WTC11 (cell line): ENCODE measurements at regions not wholly inside any gene's neighbourhood (a gene's known extent, or its start where the extent isn't known, plus 50 kb on each side); places are given as distances from the start of the nearest gene placed in this dataset.

ENCODE experiments used
- ATAC-seq: fragments of 200-7000 bp; cut with Tn5 transposase; 2 replicates; pipeline ENCODE4 v1.10.0; 2021; ENCODE audit warnings: mild to moderate bottlenecking, moderate library complexity
- CTCF ChIA-PET: fragments of 300-600 bp; sonication (Branson Sonifier 250); formaldehyde crosslinking; loops from one replicate; lab custom pipeline; 2021; ENCODE audit warnings: antibody characterized with exemption; lab: Charles Lee
- POLR2A ChIA-PET: fragments of 350-600 bp; sonication (Branson Sonifier 250); formaldehyde crosslinking; loops from one replicate; lab custom pipeline; 2021; ENCODE audit warnings: antibody characterized with exemption; lab: Charles Lee
- DNase-seq: peaks from one replicate; pipeline ENCODE4 v3.0.0; 2021; ENCODE audit warnings: low spot score
- H3K27ac Mint-ChIP-seq: 2 replicates; pipeline ENCODE4 v1.8.0; 2021; ENCODE audit warnings: mixed read lengths
- H3K27me3 Mint-ChIP-seq: 2 replicates; pipeline ENCODE4 v1.8.0; 2021; ENCODE audit warnings: low read depth, mild to moderate bottlenecking, moderate library complexity, mixed read lengths
- H3K36me3 Mint-ChIP-seq: 2 replicates; pipeline ENCODE4 v1.8.0; 2021; ENCODE audit warnings: mixed read lengths
- H3K4me1 Mint-ChIP-seq: 2 replicates; pipeline ENCODE4 v1.8.0; 2022; ENCODE audit warnings: mixed read lengths
- H3K4me3 Mint-ChIP-seq: 2 replicates; pipeline ENCODE4 v1.8.0; 2021; ENCODE audit warnings: mild to moderate bottlenecking, moderate library complexity, mixed read lengths
- H3K9me3 Mint-ChIP-seq: 2 replicates; pipeline ENCODE4 v1.8.0; 2021; ENCODE audit warnings: mixed read lengths
- IRF2 ChIP-seq: sonication (generic); formaldehyde crosslinking; IDR thresholded peaks from 2 replicates; pipeline ENCODE4 v1.8.0; 2022; ENCODE audit warnings: low read depth, missing genetic modification reagents, borderline replicate concordance
- TEAD4 ChIP-seq: sonication (generic); formaldehyde crosslinking; IDR thresholded peaks from 2 replicates; pipeline ENCODE4 v1.8.0; 2022; ENCODE audit warnings: mild to moderate bottlenecking, missing genetic modification reagents
- TF ChIP-seq, protein P1 (sequence below): sonication (generic); formaldehyde crosslinking; IDR thresholded peaks from 2 replicates; pipeline ENCODE4 v1.8.1; 2023; ENCODE audit warnings: mild to moderate bottlenecking, moderate library complexity, missing genetic modification reagents
- TF ChIP-seq, protein P2 (sequence below): sonication (generic); formaldehyde crosslinking; IDR thresholded peaks from 2 replicates; pipeline ENCODE4 v1.8.0; 2023; ENCODE audit warnings: missing genetic modification reagents
- TF ChIP-seq, protein P3 (sequence below): fragments of 250-450 bp; sonication (Bioruptor Pico); IDR thresholded peaks from 2 replicates; pipeline ENCODE4 v1.8.0; 2021; ENCODE audit warnings: mild to moderate bottlenecking
- TF ChIP-seq, protein P4 (sequence below): sonication (generic); formaldehyde crosslinking; IDR thresholded peaks from 2 replicates; pipeline ENCODE4 v1.8.1; 2022; ENCODE audit warnings: mild to moderate bottlenecking, missing genetic modification reagents, moderate library complexity, borderline replicate concordance
- TF ChIP-seq, protein P5 (sequence below): fragments of 250-450 bp; sonication (Bioruptor Pico); IDR thresholded peaks from 2 replicates; pipeline ENCODE4 v1.9.0; 2021; ENCODE audit warnings: mild to moderate bottlenecking, borderline replicate concordance
- TF ChIP-seq, protein P6 (sequence below): sonication (generic); formaldehyde crosslinking; IDR thresholded peaks from 2 replicates; pipeline ENCODE4 v1.8.1; 2023; ENCODE audit warnings: mild to moderate bottlenecking, missing genetic modification reagents, moderate library complexity
- TF ChIP-seq, protein P7 (sequence below): sonication (generic); formaldehyde crosslinking; IDR thresholded peaks from 2 replicates; pipeline ENCODE4 v1.8.1; 2023; ENCODE audit warnings: mild to moderate bottlenecking, missing genetic modification reagents, borderline replicate concordance

DNA sequence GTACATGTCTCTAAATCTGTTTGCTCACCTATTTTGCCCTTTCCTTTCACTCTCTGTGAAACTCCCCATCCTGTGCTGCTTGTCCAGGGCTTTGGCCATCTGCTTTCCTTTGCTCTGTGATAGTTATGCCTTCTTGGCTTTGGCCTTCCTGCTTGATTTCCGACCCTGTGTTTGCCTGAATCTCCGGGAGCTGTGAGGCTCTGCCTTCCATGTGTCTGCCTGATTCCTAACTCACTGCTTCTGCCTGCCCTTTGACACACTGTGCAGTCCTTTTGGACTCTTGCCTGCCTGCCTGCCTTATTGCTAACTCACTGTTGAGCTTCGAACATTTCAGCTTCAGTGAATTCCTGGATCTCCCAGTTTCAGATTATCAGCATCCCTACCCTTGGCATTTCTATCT is 143.1 kb downstream of the C4orf33 start (continued):
- TF ChIP-seq, protein P1, sequence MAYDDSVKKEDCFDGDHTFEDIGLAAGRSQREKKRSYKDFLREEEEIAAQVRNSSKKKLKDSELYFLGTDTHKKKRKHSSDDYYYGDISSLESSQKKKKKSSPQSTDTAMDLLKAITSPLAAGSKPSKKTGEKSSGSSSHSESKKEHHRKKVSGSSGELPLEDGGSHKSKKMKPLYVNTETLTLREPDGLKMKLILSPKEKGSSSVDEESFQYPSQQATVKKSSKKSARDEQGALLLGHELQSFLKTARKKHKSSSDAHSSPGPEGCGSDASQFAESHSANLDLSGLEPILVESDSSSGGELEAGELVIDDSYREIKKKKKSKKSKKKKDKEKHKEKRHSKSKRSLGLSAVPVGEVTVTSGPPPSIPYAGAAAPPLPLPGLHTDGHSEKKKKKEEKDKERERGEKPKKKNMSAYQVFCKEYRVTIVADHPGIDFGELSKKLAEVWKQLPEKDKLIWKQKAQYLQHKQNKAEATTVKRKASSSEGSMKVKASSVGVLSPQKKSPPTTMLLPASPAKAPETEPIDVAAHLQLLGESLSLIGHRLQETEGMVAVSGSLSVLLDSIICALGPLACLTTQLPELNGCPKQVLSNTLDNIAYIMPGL (CRISPR knock-in tag): no peak
- no peak for TF ChIP-seq IRF2 (CRISPR knock-in tag)
- TF ChIP-seq TEAD4 (CRISPR knock-in tag): no peak
- TF ChIP-seq, all 79 proteins: peak for 0

DNA sequence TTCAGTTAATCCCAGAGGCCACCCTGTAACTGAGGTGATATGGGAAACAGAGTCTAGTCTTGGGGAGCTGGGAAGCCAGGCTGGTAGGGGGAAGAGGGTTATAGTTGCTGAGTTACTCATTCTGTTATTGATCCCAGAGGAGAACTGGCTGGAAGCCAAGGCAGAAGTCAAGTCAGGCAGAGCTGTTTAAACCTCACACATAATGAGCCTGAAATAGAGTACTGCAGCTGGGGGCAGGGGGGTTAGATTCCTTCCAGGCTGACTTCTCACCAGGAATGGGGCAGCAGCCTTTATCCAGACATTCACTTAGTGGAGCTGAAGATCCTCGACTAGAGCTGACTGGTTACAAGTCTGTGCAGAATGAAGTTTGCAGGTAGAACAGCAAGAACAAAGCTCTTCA is 144.9 kb downstream of the C4orf33 start:
- TF ChIP-seq, protein P2, sequence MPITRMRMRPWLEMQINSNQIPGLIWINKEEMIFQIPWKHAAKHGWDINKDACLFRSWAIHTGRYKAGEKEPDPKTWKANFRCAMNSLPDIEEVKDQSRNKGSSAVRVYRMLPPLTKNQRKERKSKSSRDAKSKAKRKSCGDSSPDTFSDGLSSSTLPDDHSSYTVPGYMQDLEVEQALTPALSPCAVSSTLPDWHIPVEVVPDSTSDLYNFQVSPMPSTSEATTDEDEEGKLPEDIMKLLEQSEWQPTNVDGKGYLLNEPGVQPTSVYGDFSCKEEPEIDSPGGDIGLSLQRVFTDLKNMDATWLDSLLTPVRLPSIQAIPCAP (CRISPR knock-in tag): no peak
- TF ChIP-seq, protein P3, sequence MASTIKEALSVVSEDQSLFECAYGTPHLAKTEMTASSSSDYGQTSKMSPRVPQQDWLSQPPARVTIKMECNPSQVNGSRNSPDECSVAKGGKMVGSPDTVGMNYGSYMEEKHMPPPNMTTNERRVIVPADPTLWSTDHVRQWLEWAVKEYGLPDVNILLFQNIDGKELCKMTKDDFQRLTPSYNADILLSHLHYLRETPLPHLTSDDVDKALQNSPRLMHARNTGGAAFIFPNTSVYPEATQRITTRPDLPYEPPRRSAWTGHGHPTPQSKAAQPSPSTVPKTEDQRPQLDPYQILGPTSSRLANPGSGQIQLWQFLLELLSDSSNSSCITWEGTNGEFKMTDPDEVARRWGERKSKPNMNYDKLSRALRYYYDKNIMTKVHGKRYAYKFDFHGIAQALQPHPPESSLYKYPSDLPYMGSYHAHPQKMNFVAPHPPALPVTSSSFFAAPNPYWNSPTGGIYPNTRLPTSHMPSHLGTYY (CRISPR knock-in tag): no peak
- TF ChIP-seq, protein P4, sequence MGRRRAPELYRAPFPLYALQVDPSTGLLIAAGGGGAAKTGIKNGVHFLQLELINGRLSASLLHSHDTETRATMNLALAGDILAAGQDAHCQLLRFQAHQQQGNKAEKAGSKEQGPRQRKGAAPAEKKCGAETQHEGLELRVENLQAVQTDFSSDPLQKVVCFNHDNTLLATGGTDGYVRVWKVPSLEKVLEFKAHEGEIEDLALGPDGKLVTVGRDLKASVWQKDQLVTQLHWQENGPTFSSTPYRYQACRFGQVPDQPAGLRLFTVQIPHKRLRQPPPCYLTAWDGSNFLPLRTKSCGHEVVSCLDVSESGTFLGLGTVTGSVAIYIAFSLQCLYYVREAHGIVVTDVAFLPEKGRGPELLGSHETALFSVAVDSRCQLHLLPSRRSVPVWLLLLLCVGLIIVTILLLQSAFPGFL (CRISPR knock-in tag): no peak
- TF ChIP-seq, protein P5, sequence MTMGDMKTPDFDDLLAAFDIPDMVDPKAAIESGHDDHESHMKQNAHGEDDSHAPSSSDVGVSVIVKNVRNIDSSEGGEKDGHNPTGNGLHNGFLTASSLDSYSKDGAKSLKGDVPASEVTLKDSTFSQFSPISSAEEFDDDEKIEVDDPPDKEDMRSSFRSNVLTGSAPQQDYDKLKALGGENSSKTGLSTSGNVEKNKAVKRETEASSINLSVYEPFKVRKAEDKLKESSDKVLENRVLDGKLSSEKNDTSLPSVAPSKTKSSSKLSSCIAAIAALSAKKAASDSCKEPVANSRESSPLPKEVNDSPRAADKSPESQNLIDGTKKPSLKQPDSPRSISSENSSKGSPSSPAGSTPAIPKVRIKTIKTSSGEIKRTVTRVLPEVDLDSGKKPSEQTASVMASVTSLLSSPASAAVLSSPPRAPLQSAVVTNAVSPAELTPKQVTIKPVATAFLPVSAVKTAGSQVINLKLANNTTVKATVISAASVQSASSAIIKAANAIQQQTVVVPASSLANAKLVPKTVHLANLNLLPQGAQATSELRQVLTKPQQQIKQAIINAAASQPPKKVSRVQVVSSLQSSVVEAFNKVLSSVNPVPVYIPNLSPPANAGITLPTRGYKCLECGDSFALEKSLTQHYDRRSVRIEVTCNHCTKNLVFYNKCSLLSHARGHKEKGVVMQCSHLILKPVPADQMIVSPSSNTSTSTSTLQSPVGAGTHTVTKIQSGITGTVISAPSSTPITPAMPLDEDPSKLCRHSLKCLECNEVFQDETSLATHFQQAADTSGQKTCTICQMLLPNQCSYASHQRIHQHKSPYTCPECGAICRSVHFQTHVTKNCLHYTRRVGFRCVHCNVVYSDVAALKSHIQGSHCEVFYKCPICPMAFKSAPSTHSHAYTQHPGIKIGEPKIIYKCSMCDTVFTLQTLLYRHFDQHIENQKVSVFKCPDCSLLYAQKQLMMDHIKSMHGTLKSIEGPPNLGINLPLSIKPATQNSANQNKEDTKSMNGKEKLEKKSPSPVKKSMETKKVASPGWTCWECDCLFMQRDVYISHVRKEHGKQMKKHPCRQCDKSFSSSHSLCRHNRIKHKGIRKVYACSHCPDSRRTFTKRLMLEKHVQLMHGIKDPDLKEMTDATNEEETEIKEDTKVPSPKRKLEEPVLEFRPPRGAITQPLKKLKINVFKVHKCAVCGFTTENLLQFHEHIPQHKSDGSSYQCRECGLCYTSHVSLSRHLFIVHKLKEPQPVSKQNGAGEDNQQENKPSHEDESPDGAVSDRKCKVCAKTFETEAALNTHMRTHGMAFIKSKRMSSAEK (CRISPR knock-in tag): no peak
- TF ChIP-seq, protein P6, sequence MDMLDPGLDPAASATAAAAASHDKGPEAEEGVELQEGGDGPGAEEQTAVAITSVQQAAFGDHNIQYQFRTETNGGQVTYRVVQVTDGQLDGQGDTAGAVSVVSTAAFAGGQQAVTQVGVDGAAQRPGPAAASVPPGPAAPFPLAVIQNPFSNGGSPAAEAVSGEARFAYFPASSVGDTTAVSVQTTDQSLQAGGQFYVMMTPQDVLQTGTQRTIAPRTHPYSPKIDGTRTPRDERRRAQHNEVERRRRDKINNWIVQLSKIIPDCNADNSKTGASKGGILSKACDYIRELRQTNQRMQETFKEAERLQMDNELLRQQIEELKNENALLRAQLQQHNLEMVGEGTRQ (CRISPR knock-in tag): no peak
- TF ChIP-seq, protein P7, sequence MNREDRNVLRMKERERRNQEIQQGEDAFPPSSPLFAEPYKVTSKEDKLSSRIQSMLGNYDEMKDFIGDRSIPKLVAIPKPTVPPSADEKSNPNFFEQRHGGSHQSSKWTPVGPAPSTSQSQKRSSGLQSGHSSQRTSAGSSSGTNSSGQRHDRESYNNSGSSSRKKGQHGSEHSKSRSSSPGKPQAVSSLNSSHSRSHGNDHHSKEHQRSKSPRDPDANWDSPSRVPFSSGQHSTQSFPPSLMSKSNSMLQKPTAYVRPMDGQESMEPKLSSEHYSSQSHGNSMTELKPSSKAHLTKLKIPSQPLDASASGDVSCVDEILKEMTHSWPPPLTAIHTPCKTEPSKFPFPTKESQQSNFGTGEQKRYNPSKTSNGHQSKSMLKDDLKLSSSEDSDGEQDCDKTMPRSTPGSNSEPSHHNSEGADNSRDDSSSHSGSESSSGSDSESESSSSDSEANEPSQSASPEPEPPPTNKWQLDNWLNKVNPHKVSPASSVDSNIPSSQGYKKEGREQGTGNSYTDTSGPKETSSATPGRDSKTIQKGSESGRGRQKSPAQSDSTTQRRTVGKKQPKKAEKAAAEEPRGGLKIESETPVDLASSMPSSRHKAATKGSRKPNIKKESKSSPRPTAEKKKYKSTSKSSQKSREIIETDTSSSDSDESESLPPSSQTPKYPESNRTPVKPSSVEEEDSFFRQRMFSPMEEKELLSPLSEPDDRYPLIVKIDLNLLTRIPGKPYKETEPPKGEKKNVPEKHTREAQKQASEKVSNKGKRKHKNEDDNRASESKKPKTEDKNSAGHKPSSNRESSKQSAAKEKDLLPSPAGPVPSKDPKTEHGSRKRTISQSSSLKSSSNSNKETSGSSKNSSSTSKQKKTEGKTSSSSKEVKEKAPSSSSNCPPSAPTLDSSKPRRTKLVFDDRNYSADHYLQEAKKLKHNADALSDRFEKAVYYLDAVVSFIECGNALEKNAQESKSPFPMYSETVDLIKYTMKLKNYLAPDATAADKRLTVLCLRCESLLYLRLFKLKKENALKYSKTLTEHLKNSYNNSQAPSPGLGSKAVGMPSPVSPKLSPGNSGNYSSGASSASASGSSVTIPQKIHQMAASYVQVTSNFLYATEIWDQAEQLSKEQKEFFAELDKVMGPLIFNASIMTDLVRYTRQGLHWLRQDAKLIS (CRISPR knock-in tag): no peak
- TF ChIP-seq, all 79 proteins: peak for 0
- H3K9me3 Mint-ChIP-seq: no peaks in the 10 kb centered on the region
- H3K4me1 Mint-ChIP-seq: peaks cover 11% of the 10 kb centered on the region; the same call in 1 of the 2 replicates
- DNase-seq (no peak), ATAC-seq (peak; percentile 59)
- no peak overlapping the region for H3K27ac Mint-ChIP-seq
- H3K4me3 Mint-ChIP-seq: no peak overlapping the region
- no peaks in the 10 kb centered on the region for H3K27me3 Mint-ChIP-seq
- ChIA-PET CTCF (no interaction called here), POLR2A (no interaction called here)
- no peaks in the 10 kb centered on the region for H3K36me3 Mint-ChIP-seq
